Neural progenitor cell (in vitro differentiated cells): ENCODE measurements at regions not wholly inside any gene's neighbourhood (a gene's known extent, or its start where the extent isn't known, plus 50 kb on each side); places are given as distances from the start of the nearest gene placed in this dataset.

Experiments
- DNase-seq: peaks from one replicate; pipeline ENCODE4 v3.0.0-alpha.2; 2016; ENCODE audit warnings: low spot score
- H2AFZ ChIP-seq: fragments of 200-600 bp; sonication (generic); replicated peaks from 2 replicates; pipeline ENCODE4 v1.6.1; 2016; ENCODE audit warnings: antibody characterized with exemption
- H3F3A ChIP-seq: fragments of 200-600 bp; sonication (generic); 2 replicates; pipeline ENCODE4 v1.6.1; 2016; ENCODE audit warnings: antibody characterized with exemption, low read depth
- H3K27ac ChIP-seq: fragments of 200-600 bp; sonication (generic); 2 replicates; pipeline ENCODE4 v1.5.1; 2016; ENCODE audit warnings: mild to moderate bottlenecking
- H3K27me3 ChIP-seq: fragments of 200-600 bp; sonication (generic); 2 replicates; pipeline ENCODE4 v1.6.1; 2016; ENCODE audit warnings: mild to moderate bottlenecking, moderate library complexity
- H3K36me3 ChIP-seq: fragments of 200-600 bp; sonication (generic); 2 replicates; pipeline ENCODE4 v1.5.1; 2016
- H3K4me1 ChIP-seq: fragments of 200-600 bp; sonication (generic); 2 replicates; pipeline ENCODE4 v1.6.1; 2016; ENCODE audit warnings: mixed run types
- H3K4me2 ChIP-seq: fragments of 200-600 bp; sonication (generic); 2 replicates; pipeline ENCODE4 v1.6.1; 2016
- H3K4me3 ChIP-seq: fragments of 200-600 bp; sonication (generic); 2 replicates; pipeline ENCODE4 v1.5.1; 2016
- H3K79me2 ChIP-seq: fragments of 200-600 bp; sonication (generic); 2 replicates; pipeline ENCODE4 v1.6.1; 2016; ENCODE audit warnings: low read depth
- H3K9ac ChIP-seq: fragments of 200-600 bp; sonication (generic); 2 replicates; pipeline ENCODE4 v1.6.1; 2016
- H3K9me3 ChIP-seq: fragments of 200-600 bp; sonication (generic); 2 replicates; pipeline ENCODE4 v1.5.1; 2016; ENCODE audit warnings: low read depth
- H4K20me1 ChIP-seq: fragments of 200-600 bp; sonication (generic); 2 replicates; pipeline ENCODE4 v1.6.1; 2016; ENCODE audit warnings: low read depth
- H3K27ac Mint-ChIP-seq: 3 replicates; pipeline ENCODE4 v1.8.0; 2021; ENCODE audit warnings: mixed read lengths
- H3K27me3 Mint-ChIP-seq: 2 replicates; pipeline ENCODE4 v1.8.0; 2022; ENCODE audit warnings: low read depth, mild to moderate bottlenecking, inconsistent platforms, moderate library complexity, mixed read lengths; ENCODE audit not compliant: insufficient read depth
- H3K36me3 Mint-ChIP-seq: 3 replicates; pipeline ENCODE4 v1.8.0; 2021; ENCODE audit warnings: mixed read lengths
- H3K4me1 Mint-ChIP-seq: 3 replicates; pipeline ENCODE4 v1.8.0; 2021; ENCODE audit warnings: mixed read lengths
- H3K4me3 Mint-ChIP-seq: 3 replicates; pipeline ENCODE4 v1.8.0; 2021; ENCODE audit warnings: mild to moderate bottlenecking, moderate library complexity, mixed read lengths
- H3K9me3 Mint-ChIP-seq: 3 replicates; pipeline ENCODE4 v1.8.0; 2020; ENCODE audit warnings: mixed read lengths
- CTCF ChIP-seq: fragments of 200-600 bp; sonication (generic); IDR thresholded peaks from 2 replicates; pipeline ENCODE4 v1.5.1; 2017; ENCODE audit warnings: antibody characterized with exemption, mild to moderate bottlenecking
- EZH2 ChIP-seq: fragments of 200-600 bp; sonication (generic); IDR thresholded peaks from 2 replicates; pipeline ENCODE4 v1.6.1; 2017; ENCODE audit warnings: antibody characterized with exemption, mild to moderate bottlenecking, moderate library complexity
- EZH2phosphoT487 ChIP-seq: fragments of 200-600 bp; sonication (generic); IDR thresholded peaks from 2 replicates; pipeline ENCODE4 v1.6.1; 2017; ENCODE audit warnings: antibody characterized with exemption

GRCh38 chr12:3931776-3932175, 58.6 kb upstream of the PARP11 start:
- no peak for DNase-seq
- Histone ChIP-seq H2AFZ (no peak overlapping the region), H3K9ac (no peak overlapping the region), H3K36me3 (no peaks in the 10 kb centered on the region), H3K9me3 (no peaks in the 10 kb centered on the region), H3F3A (no peaks in the 10 kb centered on the region), H3K27ac (no peak overlapping the region), H3K4me1 (peaks cover 34% of the 10 kb centered on the region), H4K20me1 (no peaks in the 10 kb centered on the region), H3K27me3 (no peaks in the 10 kb centered on the region), H3K79me2 (no peaks in the 10 kb centered on the region), H3K4me2 (peak overlapping the region; percentile 6), H3K4me3 (no peak overlapping the region)
- Mint-ChIP-seq H3K4me3 (no peak overlapping the region), H3K9me3 (peaks cover 6% of the 10 kb centered on the region), H3K36me3 (no peaks in the 10 kb centered on the region), H3K4me1 (peaks cover 46% of the 10 kb centered on the region), H3K27ac (peak overlapping the region; percentile 89), H3K27me3 (peaks cover 8% of the 10 kb centered on the region)
- TF ChIP-seq EZH2phosphoT487 (no peak), CTCF (no peak), EZH2 (no peak)

DNA sequence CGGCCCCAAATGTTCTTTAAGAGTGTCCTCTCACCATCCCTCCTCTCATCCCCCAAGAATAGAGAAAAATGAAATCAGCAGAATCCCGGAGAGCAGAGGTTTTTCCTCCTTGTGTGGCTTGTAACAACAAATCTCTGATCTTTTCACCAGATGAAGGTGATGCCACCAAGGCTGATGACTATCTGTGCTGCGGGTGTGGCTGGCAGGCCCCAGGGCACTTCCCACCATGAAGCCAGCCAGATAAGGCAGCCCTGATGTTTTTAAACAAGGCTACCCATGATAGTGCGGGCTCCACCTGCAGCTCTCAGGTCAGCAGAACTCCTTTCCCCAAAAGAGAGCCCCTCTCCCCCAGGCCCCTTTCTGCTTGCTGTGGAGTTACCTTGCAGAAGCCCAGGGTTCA, 58.0 kb upstream of the PARP11 start:
- Mint-ChIP-seq H3K9me3 (peaks cover 8% of the 10 kb centered on the region), H3K36me3 (no peaks in the 10 kb centered on the region), H3K27ac (peak overlapping the region; percentile 52), H3K4me3 (no peak overlapping the region), H3K4me1 (peaks cover 46% of the 10 kb centered on the region), H3K27me3 (peaks cover 8% of the 10 kb centered on the region)
- no peak for TF ChIP-seq EZH2phosphoT487
- TF ChIP-seq EZH2: no peak
- no peak for TF ChIP-seq CTCF
- no peak overlapping the region for H3K9ac ChIP-seq
- no peak overlapping the region for H2AFZ ChIP-seq
- H3F3A ChIP-seq: no peaks in the 10 kb centered on the region
- H3K27ac ChIP-seq: no peak overlapping the region
- H3K4me3 ChIP-seq: no peak overlapping the region
- H3K9me3 ChIP-seq: no peaks in the 10 kb centered on the region
- H3K4me2 ChIP-seq: no peak overlapping the region
- no peaks in the 10 kb centered on the region for H4K20me1 ChIP-seq
- peaks cover 34% of the 10 kb centered on the region for H3K4me1 ChIP-seq
- H3K27me3 ChIP-seq: no peaks in the 10 kb centered on the region
- no peak for DNase-seq
- H3K79me2 ChIP-seq: no peaks in the 10 kb centered on the region
- no peaks in the 10 kb centered on the region for H3K36me3 ChIP-seq

- peaks cover 34% of the 10 kb centered on the region for H3K4me1 ChIP-seq
- H3K9ac ChIP-seq: no peak overlapping the region
- Mint-ChIP-seq H3K27me3 (peaks cover 13% of the 10 kb centered on the region), H3K4me1 (peaks cover 48% of the 10 kb centered on the region), H3K4me3 (no peak overlapping the region), H3K9me3 (peaks cover 8% of the 10 kb centered on the region), H3K36me3 (no peaks in the 10 kb centered on the region), H3K27ac (peak overlapping the region; percentile 94)
- H3K79me2 ChIP-seq: no peaks in the 10 kb centered on the region
- H3K9me3 ChIP-seq: no peaks in the 10 kb centered on the region
- H2AFZ ChIP-seq: no peak overlapping the region
- TF ChIP-seq EZH2phosphoT487: no peak
- TF ChIP-seq EZH2: no peak
- TF ChIP-seq CTCF: no peak
- H3K27ac ChIP-seq: no peak overlapping the region
- no peak overlapping the region for H3K4me3 ChIP-seq
- peak overlapping the region; percentile 9 for H3K4me2 ChIP-seq
- H4K20me1 ChIP-seq: no peaks in the 10 kb centered on the region
- no peaks in the 10 kb centered on the region for H3K27me3 ChIP-seq
- DNase-seq: peak; percentile 57
- no peaks in the 10 kb centered on the region for H3K36me3 ChIP-seq
- no peaks in the 10 kb centered on the region for H3F3A ChIP-seq
These were observed 56.8 kb upstream of the PARP11 start for GRCh38 chr12:3929875-3930615.
